ENCODE measurements at regions not wholly inside any gene's neighbourhood (a gene's known extent, or its start where the extent isn't known, plus 50 kb on each side); places are given as distances from the start of the nearest gene placed in this dataset.

GRCh38 chr3:67094774-67095173, 96.7 kb downstream of the KBTBD8 start:
- in situ Hi-C loops (cut with MboI; ENCODE audit: low pct_ligation_motif_present in 1 of 4, low pct_unique_long_range_greater_than_20kb in 1 of 4, low sequenced_read_pairs in 3 of 4): no loop called here

GRCh38 chr3:67104388-67104787, 106.3 kb downstream of the KBTBD8 start:
- no peaks in the 10 kb centered on the region for H3K9me3 ChIP-seq
- no peak for DNase-seq
- no peak for TF ChIP-seq POLR2AphosphoS5 (IDR thresholded peaks at IDR 0.05)
- TF ChIP-seq CTCF (IDR thresholded peaks at IDR 0.05): no peak
- TF ChIP-seq POLR2A (IDR thresholded peaks at IDR 0.05): no peak
- no peak for TF ChIP-seq EP300 (IDR thresholded peaks at IDR 0.05; ENCODE audit: low read depth)
- in situ Hi-C loops (cut with MboI; ENCODE audit: low pct_ligation_motif_present in 1 of 4, low pct_unique_long_range_greater_than_20kb in 1 of 4, low sequenced_read_pairs in 3 of 4): loop anchor here in 3 of 4 donors (10.0 to 25.0 kb wide), 3 partner anchors 683 to 1783 kb away; no protein-coding TSS in a partner anchor
- no peaks in the 10 kb centered on the region for H3K27me3 ChIP-seq
- no peak overlapping the region for H3K4me3 ChIP-seq
- intact Hi-C loops (cut with DNase I; ENCODE audit: low total_unique reads): no loop called here
- no peak overlapping the region for H3K27ac ChIP-seq
- H3K4me1 ChIP-seq: no peaks in the 10 kb centered on the region
- H3K36me3 ChIP-seq: no peaks in the 10 kb centered on the region

More at GRCh38 chr3:67094774-67095173, 96.7 kb downstream of the KBTBD8 start:
- Histone ChIP-seq H3K27me3 (no peaks in the 10 kb centered on the region), H3K9me3 (no peaks in the 10 kb centered on the region), H3K27ac (peak overlapping the region in 3 of 4 donors; percentile 0 to 48 (median 34)), H3K36me3 (no peaks in the 10 kb centered on the region), H3K4me3 (no peak overlapping the region), H3K4me1 (peaks cover 0 to 14% (median 2%) of the 10 kb centered on the region in 4 donors)
- DNase-seq: no peak
- TF ChIP-seq EP300 (IDR thresholded peaks at IDR 0.05; ENCODE audit: low read depth) (no peak), POLR2AphosphoS5 (IDR thresholded peaks at IDR 0.05) (no peak), CTCF (IDR thresholded peaks at IDR 0.05) (no peak), POLR2A (IDR thresholded peaks at IDR 0.05) (no peak)
- WGBS, 2 donors (ENCODE audit: low coverage in 1 of 2): 35 to 60% methylated on average over 1 of the region's 1 CpG
- intact Hi-C loops (cut with DNase I; ENCODE audit: low total_unique reads): no loop called here

GRCh38 chr3:67106874-67107273, 108.8 kb downstream of the KBTBD8 start:
- no peaks in the 10 kb centered on the region for H3K27me3 ChIP-seq

GRCh38 chr3:67109651-67110204, 111.6 kb downstream of the KBTBD8 start:
- H3K4me3 ChIP-seq: no peak overlapping the region
- H3K9me3 ChIP-seq: no peaks in the 10 kb centered on the region
- no peaks in the 10 kb centered on the region for H3K27me3 ChIP-seq
- intact Hi-C loops (cut with DNase I; ENCODE audit: low total_unique reads) (loop anchor here (10.0 kb wide), 1 partner anchor 1765 kb away; no protein-coding TSS in a partner anchor), in situ Hi-C loops (cut with MboI; ENCODE audit: low pct_ligation_motif_present in 1 of 4, low pct_unique_long_range_greater_than_20kb in 1 of 4, low sequenced_read_pairs in 3 of 4) (loop anchor here (10.0 to 25.0 kb wide), 3 partner anchors 678 to 1778 kb away; no protein-coding TSS in a partner anchor)
- TF ChIP-seq POLR2AphosphoS5 (IDR thresholded peaks at IDR 0.05) (peak in 2 of 3 donors; percentile 19 to 55), CTCF (IDR thresholded peaks at IDR 0.05) (peak; percentile 47 to 65 (median 52)), POLR2A (IDR thresholded peaks at IDR 0.05) (no peak)
- WGBS, 2 donors (ENCODE audit: low coverage in 1 of 2): 26 to 29% methylated on average over 2 to 3 of the region's 3 CpGs
- H3K27ac ChIP-seq: no peak overlapping the region
- H3K36me3 ChIP-seq: no peaks in the 10 kb centered on the region
- no peaks in the 10 kb centered on the region for H3K4me1 ChIP-seq
- DNase-seq: no peak

More at GRCh38 chr3:67106874-67107273, 108.8 kb downstream of the KBTBD8 start:
- Histone ChIP-seq H3K27ac (no peak overlapping the region), H3K4me3 (no peak overlapping the region), H3K36me3 (no peaks in the 10 kb centered on the region), H3K9me3 (no peaks in the 10 kb centered on the region), H3K4me1 (no peaks in the 10 kb centered on the region)
- in situ Hi-C loops (cut with MboI; ENCODE audit: low pct_ligation_motif_present in 1 of 4, low pct_unique_long_range_greater_than_20kb in 1 of 4, low sequenced_read_pairs in 3 of 4) (loop anchor here in 3 of 4 donors (10.0 to 25.0 kb wide), 3 partner anchors 680 to 1780 kb away; no protein-coding TSS in a partner anchor), intact Hi-C loops (cut with DNase I; ENCODE audit: low total_unique reads) (no loop called here)
- TF ChIP-seq POLR2AphosphoS5 (IDR thresholded peaks at IDR 0.05) (no peak), POLR2A (IDR thresholded peaks at IDR 0.05) (no peak), CTCF (IDR thresholded peaks at IDR 0.05) (no peak), EP300 (IDR thresholded peaks at IDR 0.05; ENCODE audit: low read depth) (no peak)
- WGBS, 2 donors (ENCODE audit: low coverage in 1 of 2): 74 to 92% methylated on average over 2 to 3 of the region's 3 CpGs
- no peak for DNase-seq

All from transverse colon (tissue), 4 donors.